ENCODE measurements at regions not wholly inside any gene's neighbourhood (a gene's known extent, or its start where the extent isn't known, plus 50 kb on each side); places are given as distances from the start of the nearest gene placed in this dataset.

GRCh38 chr2:123696799-123697410 is 328.2 kb upstream of the CNTNAP5 start:
- H3K27me3 ChIP-seq (ENCODE audit: control insufficient read depth in 2 of 2, insufficient read depth in 2 of 2, low read length in 2 of 2) = no peaks in the 10 kb centered on the region
- no peaks in the 10 kb centered on the region for H3K9me3 ChIP-seq (replicated peaks in 1 of 2; ENCODE audit: control insufficient read depth in 1 of 2, insufficient read depth in 1 of 2, low read length in 2 of 2)
- H3K4me1 ChIP-seq (ENCODE audit: control insufficient read depth in 1 of 2, insufficient read depth in 2 of 2, low read length in 2 of 2) = peaks cover 26 to 34% of the 10 kb centered on the region in 2 donors
- H3K9ac ChIP-seq (ENCODE audit: insufficient read depth, low read length, poor library complexity, severe bottlenecking) = no peak overlapping the region
- intact Hi-C loops (cut with micrococcal nuclease) = no loop called here
- no peaks in the 10 kb centered on the region for H3K79me2 ChIP-seq (ENCODE audit: insufficient read depth, low read length)
- no peaks in the 10 kb centered on the region for H4K20me1 ChIP-seq (ENCODE audit: insufficient read depth, low read length)
- H3K27me3 Mint-ChIP-seq (ENCODE audit: low read depth in 3 of 3) = no peaks in the 10 kb centered on the region
- no peak for DNase-seq
- H3K36me3 ChIP-seq (replicated peaks in 1 of 2; ENCODE audit: control insufficient read depth in 1 of 2, insufficient read depth in 2 of 2, low read length in 2 of 2) = no peaks in the 10 kb centered on the region
- TF ChIP-seq CTCF (IDR thresholded peaks at IDR 0.05) = no peak
- H3K4me3 ChIP-seq (replicated peaks in 1 of 3; ENCODE audit: low read depth in 2 of 3, low read length in 3 of 3) = no peak overlapping the region
- no peaks in the 10 kb centered on the region for H3K36me3 Mint-ChIP-seq
- H3K4me3 Mint-ChIP-seq = no peak overlapping the region
- no peak overlapping the region for H3K27ac ChIP-seq (ENCODE audit: low read depth in 1 of 2, low read length in 2 of 2)
- H3K9me3 Mint-ChIP-seq = no peaks in the 10 kb centered on the region
- no peak overlapping the region for H3K27ac Mint-ChIP-seq
- no peak overlapping the region for H3K4me2 ChIP-seq (replicated peaks; ENCODE audit: extremely low read depth, low read length, poor library complexity, severe bottlenecking)
- H3K4me1 Mint-ChIP-seq = peaks cover 47% of the 10 kb centered on the region
- no peak overlapping the region for H2AFZ ChIP-seq (ENCODE audit: insufficient read depth, low read depth, low read length, poor library complexity, severe bottlenecking)

GRCh38 chr2:123715467-123715982 is 309.6 kb upstream of the CNTNAP5 start:
- Mint-ChIP-seq H3K4me1 (no peaks in the 10 kb centered on the region), H3K27me3 (ENCODE audit: low read depth in 3 of 3) (no peaks in the 10 kb centered on the region), H3K4me3 (no peak overlapping the region), H3K36me3 (no peaks in the 10 kb centered on the region), H3K9me3 (peaks cover 0 to 9% (median 0%) of the 10 kb centered on the region in 7 donors), H3K27ac (no peak overlapping the region)
- no peaks in the 10 kb centered on the region for H3K36me3 ChIP-seq (replicated peaks in 1 of 2; ENCODE audit: control insufficient read depth in 1 of 2, insufficient read depth in 2 of 2, low read length in 2 of 2)
- no peak overlapping the region for H3K9ac ChIP-seq (ENCODE audit: insufficient read depth, low read length, poor library complexity, severe bottlenecking)
- H3K27ac ChIP-seq (ENCODE audit: low read depth in 1 of 2, low read length in 2 of 2) = no peak overlapping the region
- no peaks in the 10 kb centered on the region for H3K4me1 ChIP-seq (ENCODE audit: control insufficient read depth in 1 of 2, insufficient read depth in 2 of 2, low read length in 2 of 2)
- DNase-seq = no peak
- no peaks in the 10 kb centered on the region for H4K20me1 ChIP-seq (ENCODE audit: insufficient read depth, low read length)
- no peaks in the 10 kb centered on the region for H3K9me3 ChIP-seq (replicated peaks in 1 of 2; ENCODE audit: control insufficient read depth in 1 of 2, insufficient read depth in 1 of 2, low read length in 2 of 2)
- no peaks in the 10 kb centered on the region for H3K79me2 ChIP-seq (ENCODE audit: insufficient read depth, low read length)
- H2AFZ ChIP-seq (ENCODE audit: insufficient read depth, low read depth, low read length, poor library complexity, severe bottlenecking) = no peak overlapping the region
- H3K27me3 ChIP-seq (ENCODE audit: control insufficient read depth in 2 of 2, insufficient read depth in 2 of 2, low read length in 2 of 2) = no peaks in the 10 kb centered on the region
- no peak overlapping the region for H3K4me3 ChIP-seq (replicated peaks in 1 of 3; ENCODE audit: low read depth in 2 of 3, low read length in 3 of 3)
- intact Hi-C loops (cut with micrococcal nuclease) = no loop called here
- no peak for TF ChIP-seq CTCF (IDR thresholded peaks at IDR 0.05)
- WGBS (ENCODE audit: insufficient coverage) = no CpG with 5 or more reads among the region's 3 CpGs
- no peak overlapping the region for H3K4me2 ChIP-seq (replicated peaks; ENCODE audit: extremely low read depth, low read length, poor library complexity, severe bottlenecking)

Data from CD14-positive monocyte (primary cell).